Pulmonary artery endothelial cell (primary cell): ENCODE measurements at regions not wholly inside any gene's neighbourhood (a gene's known extent, or its start where the extent isn't known, plus 50 kb on each side); places are given as distances from the start of the nearest gene placed in this dataset.
"Not testable (repeated sequence)": the region's sequence is repeated elsewhere in the genome, so short reads cannot be mapped to it uniquely, and the experiment has no call there.

Source experiments
- DNase-seq: peaks from one replicate; pipeline ENCODE4 v3.0.0-alpha.2; 2011; ENCODE audit warnings: low read depth, low spot score

DNA sequence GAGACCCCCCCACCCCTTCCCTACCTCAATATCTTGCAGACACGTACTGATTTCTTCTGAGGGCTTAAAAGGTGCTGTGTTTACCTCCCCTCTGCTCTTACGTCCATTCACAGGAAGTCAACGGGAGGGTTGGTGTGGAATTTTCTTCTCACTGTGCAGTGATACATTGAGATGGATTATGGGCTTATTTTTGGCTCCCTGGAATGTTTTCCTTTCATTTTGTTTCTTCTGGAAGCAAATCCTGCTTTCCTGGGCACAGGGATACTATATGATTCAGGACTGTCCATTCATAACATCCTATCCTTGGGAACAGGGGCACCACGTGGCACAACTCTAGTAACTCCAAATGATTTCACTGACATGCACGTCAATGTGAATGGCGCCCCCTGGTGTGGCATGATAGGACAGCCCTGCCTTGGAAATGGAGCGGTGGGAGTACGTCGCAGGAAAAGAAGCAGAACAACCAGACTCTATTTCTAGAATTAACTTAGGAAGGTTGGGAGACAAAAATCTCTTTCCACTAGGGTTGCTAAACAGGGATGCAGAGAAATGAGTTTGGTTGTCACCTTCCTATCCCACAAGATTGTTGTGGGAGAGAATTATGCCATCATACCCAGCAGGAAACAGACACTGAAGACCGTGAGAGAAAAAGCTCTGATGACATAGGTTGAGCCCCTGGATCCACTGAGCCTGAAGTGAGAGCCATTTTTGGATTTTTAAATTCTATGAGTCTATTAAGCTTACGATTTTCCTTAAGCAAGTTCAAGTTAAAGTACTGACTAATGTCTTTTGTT, 146.5 kb upstream of the RAG2 start:
- peak; percentile 33 for DNase-seq

DNA sequence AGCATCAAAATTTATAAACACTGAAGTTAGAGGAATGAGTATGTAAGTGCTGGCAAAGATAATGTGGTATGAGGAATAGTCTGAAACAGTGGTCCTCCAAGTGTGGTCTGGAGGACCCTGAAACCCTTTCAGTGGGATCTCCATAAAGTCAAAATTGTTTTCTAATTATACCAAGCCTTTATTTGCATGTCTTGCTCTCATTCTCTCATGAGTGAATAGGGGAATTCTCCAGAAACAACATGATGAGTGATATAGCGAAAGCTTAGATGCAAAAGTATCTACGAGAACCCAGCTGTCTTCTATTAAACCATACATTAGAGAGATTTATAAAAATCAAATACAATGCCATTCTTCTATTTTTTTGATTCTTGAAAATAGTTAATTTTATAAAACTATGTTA, 145.0 kb upstream of the RAG2 start:
- no peak for DNase-seq

DNA sequence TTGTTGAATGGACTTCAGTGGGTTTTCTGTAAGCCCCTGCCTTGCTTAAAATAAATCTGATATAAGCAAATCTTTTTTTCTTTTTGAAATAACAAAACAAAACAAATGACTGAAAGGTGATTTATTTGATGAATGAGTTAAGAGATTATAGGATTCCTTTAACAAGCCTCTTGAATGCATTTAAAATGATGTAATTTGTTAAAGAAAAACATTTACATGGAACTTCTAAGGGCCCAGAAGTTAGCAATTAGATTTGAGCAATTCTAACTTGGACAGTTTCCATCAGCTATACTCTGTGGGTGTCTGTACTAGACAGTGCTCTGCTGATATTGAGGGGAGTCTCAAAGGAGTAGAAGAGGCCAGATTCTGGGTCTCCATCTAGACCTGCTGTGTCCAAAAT, 143.5 kb upstream of the RAG2 start:
- no peak for DNase-seq

DNA sequence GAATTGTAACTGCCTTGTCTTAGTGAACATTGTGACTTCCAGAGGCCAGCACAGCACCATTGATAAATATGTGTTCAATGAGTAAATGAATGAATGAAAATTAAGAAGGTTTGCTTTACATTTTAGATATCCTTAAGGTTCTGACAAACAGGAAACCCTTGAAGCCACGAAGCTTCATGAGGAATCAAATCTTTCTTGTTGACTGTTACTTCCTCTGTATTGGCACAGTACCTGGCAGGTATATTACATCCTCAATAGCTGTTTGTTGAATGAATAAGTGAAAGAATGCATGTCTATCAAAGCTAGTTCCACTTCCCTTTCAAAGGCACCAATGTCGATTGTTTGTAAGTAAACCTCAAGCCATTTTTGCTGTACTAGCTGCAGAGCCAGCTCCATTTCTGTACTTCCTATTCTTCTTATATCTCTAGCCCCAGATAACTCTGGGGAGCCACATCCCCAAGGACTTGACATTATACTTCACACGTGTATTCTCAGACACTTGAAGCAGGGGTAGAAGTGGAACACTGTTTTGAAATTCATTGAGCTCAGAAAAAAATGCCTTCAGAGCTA, 140.3 kb upstream of the RAG2 start:
- no peak for DNase-seq

DNA sequence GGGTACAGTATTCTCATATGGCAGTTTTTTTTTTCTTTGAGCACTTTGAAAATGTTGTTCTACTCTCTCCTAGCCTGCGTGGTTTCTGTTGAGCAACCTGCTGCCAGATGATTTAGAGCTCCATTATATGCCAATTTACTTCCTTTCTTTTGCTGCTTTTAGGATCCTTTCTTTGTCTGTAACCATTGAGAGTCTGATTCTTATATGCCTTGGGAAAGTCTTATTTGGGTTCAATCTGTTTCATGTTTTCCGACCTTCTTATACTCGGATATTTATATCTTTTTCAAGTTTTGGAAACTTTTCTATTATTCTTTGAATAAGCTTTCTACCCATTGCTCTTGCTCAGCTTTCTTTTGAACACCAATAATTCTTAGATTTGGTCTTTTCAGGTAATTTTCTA, 138.1 kb upstream of the RAG2 start:
- DNase-seq, result no peak

DNA sequence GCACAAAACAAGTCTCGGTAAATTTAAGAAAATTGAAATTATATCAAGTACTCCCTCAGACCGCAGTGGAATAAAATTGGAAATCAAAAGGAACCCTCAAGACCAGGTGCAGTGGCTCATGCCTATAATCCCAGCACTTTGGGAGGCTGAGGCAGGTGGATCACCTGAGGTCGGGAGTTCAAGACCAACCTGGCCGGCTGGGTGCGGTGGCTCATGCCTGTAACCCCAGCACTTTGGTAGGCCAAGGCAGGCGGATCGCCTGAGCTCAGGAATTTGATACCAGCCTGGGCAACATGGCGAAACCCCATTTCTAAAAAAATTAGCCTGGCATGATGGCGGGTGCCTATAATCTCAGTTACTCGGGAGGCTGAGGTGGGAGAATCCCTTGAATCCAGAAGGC, 135.7 kb upstream of the RAG2 start:
- DNase-seq, result not testable (repeated sequence)

DNA sequence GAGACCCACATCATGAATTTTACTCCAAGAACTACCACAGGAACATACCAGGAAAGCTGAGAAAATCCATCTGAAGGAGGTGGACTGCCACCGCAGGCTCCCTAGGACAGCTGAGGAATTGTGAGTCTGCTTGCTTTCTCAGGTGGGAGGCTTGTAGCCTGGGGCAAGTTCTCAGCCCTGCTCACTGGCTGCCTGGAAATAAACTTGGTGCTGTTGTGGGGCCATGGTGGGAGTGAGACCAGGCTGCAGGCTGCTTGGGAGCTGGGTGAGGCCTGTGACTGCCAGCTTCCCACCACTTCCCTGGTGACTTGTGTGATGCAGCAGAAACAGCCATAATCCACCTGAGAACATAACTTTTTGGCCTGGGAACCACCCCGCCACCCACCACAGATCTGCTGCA, 132.7 kb upstream of the RAG2 start:
- DNase-seq, result no peak

DNA sequence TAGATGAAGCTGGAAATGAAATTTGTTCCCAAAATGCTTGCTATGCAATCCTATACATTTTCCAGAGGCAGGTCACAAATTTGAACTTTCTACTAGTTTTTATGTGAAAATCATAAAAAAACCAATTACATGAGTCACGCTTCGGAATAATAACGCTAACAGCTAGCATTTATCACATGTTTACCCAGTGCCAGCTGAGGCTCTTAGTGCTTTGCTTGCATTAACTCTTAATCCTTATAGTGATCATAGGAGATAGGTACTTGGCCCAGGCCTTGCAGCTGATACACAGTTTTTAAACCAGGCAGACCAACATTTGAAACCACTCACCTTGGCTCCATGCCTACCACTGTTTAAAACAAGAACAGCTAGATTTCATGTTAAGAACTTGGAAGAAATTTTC, 131.8 kb upstream of the RAG2 start:
- no peak for DNase-seq

DNA sequence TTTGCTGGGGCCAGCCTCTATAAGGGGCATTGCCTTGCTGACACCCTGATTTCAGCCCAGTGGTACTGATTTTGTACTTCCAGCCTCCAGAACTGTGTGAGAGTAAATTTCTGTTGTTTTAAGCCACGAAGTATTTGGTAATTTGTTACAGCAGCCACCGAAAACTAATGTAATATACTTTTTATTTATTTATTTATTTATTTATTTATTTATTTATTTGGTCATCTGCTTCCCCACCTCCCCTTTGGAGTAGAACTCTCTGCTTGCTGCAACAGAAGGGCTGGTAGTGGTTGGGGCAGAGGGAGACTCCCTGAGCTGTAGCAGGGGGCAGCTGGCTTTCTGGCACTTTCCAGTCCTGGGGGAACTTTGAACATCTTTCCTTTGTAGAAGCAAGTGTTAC, 128.4 kb upstream of the RAG2 start:
- DNase-seq, result no peak

DNA sequence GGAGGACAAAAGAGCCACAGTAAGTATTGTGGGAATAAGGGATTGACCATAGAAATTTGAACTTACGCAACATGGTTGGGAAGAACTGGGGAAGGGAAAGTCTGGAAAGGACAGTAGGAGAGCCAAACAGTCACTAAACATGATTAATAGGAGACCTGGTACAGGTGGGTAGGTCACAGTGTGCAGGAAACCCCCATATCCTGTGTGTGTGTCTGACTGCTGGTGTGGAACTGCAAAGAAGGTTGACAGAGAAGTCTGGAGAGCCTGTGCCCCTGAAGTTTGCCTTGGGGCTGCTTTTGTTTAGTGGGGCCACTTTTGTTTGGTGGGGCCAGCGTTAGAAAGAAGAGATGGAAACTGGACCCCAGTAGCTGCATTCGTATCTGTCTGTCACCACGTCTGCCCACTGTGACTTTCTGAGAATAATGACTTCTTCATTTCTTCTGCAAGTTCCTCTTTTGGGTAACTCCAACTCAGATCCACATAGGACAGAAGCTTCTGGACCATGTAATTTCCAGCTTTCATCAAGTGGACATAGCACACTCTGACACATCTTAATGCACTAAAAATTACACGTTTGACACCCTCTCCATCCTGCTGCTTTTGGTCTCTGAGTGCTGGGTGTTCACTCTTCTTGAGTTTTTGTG, 126.8 kb upstream of the RAG2 start:
- no peak for DNase-seq

DNA sequence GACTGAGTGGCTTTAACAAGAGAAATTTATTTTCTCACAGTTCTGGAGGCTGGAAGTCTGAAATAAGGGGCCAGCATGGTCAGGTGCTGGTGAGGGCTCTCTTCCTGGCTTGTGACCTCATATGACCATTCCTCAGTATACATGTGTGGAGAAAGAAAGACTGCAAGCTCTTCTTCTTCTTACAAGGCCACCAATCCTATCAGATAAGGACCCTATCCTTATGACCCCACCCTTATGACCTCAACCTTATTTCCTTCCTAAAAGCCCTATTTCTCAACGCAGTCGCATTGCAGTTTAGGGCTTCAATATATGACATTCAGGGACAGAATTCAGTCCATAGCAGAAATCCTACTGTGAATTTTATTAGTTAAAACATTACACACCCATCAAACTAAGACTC, 124.4 kb upstream of the RAG2 start:
- DNase-seq, result no peak

DNA sequence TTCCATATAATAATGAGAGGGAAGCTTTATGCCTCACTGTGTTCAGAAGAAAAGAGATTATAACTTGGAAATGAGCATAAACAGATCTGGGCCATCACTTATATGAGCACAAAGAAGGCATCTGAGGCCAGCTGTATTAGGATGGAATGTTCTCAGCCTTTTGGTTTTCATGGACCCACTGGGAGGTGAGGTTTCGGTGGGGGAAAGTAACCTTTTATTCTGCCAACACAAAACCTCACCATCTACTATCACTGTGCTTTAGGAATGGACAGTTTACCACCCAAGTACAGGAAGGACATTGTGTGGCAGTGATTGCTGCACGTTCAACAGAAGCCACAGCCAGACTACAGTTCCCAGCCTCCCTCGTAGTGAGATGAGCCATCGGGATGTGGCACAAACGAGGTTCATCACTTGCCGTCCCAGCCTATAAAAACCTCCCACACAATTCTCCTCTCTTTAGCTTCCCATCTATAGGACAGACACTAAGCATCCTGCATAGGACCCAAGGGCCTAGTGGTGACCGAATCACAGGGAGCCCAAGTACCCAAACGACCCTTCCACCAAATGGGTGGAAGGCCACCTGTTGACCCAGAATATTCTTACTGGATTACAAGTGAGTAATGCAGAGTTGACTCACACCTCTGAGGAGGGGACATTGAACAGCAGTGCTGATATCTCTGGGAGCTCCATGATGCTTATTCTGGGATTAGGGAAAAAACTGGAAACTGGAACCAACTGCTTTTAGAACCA, 121.5 kb upstream of the RAG2 start:
- DNase-seq, result no peak

DNA sequence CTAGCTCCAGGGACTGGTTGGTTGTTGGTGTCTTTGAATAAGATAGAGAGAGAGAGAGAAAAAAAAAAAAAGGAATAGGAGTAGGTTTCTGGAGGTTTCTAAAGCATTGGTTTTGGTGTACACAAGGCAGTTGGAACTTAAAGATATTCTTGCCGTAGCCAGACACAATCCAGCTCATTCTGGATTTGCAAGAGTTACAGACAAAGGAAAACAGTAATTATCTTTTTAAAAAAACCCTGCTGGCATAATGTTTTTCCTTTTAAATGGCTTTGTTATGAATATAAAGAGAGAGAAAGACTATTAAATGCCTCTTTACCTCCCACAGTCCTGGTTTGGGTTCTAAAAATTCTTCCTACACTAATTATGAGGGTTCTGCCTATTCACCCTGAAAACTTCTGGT, 120.4 kb upstream of the RAG2 start:
- DNase-seq, result no peak

DNA sequence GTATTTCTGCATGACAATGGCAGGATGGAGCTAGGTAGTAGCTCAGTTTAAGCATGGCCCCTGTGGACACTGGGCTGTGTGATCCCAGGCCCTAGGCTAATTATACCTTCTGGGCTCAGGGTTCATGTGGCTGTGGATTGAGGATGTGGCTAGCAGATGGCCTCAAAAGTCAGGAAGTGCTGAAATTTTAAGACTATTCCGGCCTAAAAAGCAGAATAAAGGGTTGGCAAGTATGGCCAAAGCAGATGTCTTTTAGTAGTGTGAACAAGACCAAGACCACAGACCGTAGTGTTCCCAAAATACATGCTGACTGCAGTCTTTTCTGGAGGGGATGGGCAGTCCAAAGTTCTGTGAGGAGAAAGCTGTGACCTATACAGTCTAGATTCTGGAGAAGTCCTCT, 115.7 kb upstream of the RAG2 start:
- DNase-seq, result no peak

DNA sequence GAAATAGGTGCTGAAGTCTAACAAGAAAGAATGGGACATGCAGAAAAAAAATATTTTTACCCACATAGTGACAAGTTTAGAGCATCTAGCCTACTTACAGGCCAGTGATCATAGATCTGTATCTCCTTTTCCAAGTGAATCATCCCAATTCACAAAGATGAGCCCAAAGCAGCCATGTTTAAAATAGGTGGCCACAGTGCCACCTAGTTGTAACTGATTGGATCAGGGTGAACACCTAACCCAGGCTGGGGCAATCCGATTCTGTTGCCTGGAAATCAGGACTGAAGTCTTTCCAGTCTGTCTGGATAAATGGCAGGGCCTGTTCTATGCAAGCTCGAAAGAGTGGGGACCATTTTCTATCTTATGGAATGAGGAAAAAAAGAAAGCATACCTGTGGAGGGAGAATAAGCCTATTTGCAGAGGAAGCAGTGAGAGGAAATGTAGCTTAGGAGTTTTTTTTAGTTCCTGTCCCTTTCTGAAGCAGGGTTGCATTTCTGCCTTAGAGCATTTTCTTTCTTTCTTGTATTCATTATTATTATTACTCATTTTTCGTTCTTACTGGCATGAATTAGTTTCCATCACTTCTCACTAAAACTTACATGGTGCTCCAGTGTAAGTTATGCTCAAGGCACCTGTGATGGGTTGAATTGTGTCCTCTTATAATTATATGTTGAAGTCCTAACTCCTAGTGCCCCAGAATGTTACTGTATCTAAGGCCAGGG, 113.2 kb upstream of the RAG2 start:
- no peak for DNase-seq
